ENCODE measurements at regions not wholly inside any gene's neighbourhood (a gene's known extent, or its start where the extent isn't known, plus 50 kb on each side); places are given as distances from the start of the nearest gene placed in this dataset.

DNA sequence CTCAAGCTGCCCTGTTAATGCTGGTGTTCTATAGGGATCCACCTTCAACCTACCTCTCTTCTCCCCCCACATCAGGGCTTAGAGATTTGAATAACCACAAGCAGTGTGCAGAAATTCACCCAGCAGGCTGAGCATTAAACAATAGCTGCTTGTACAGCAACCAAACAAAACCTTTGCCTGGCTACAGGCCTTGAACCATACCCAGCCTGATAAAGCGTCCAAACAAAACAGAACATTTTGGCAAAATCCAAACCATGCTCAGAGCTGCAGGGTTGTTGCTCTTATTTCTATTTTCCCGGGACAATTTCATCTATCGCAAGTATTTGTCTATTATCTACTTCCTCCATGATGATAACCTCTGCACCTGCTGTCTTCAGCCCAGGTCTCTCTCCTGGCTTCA is 142.3 kb downstream of the UNC5CL start (continued):
- TF ChIP-seq LCORL (IDR thresholded peaks at IDR 0.05) (no peak), LCORL (CRISPR knock-in tag; IDR thresholded peaks at IDR 0.05) (peak; percentile 66; the same call in 1 of the 2 replicates), ZZZ3 (CRISPR knock-in tag; IDR thresholded peaks at IDR 0.05; ENCODE audit: borderline replicate concordance) (no peak), SALL1 (CRISPR knock-in tag; IDR thresholded peaks at IDR 0.05) (peak; percentile 40), ZNF205 (CRISPR knock-in tag; IDR thresholded peaks at IDR 0.05) (no peak), BCL6 (CRISPR knock-in tag; IDR thresholded peaks at IDR 0.05) (0 out of 2 replicates have a peak, but pooled peaks have one; percentile 22), NRL (CRISPR knock-in tag; IDR thresholded peaks at IDR 0.05; ENCODE audit: borderline replicate concordance) (no peak), TSC22D2 (CRISPR knock-in tag; IDR thresholded peaks at IDR 0.05; ENCODE audit: borderline replicate concordance) (no peak), FOXO1 (CRISPR knock-in tag; IDR thresholded peaks at IDR 0.05) (peak; percentile 56), CREM (IDR thresholded peaks at IDR 0.05) (peak; percentile 75; the same call in 1 of the 2 replicates), CREM (CRISPR knock-in tag; IDR thresholded peaks at IDR 0.05) (no peak), NR2F6 (IDR thresholded peaks at IDR 0.05) (peak; percentile 76), NR2F6 (CRISPR knock-in tag; IDR thresholded peaks at IDR 0.05) (peak; percentile 37; the same call in 1 of the 2 replicates), HDAC1 (CRISPR knock-in tag; IDR thresholded peaks at IDR 0.05) (0 out of 2 replicates have a peak, but pooled peaks have one; percentile 34), ZMYM4 (CRISPR knock-in tag; IDR thresholded peaks at IDR 0.05) (0 out of 2 replicates have a peak, but pooled peaks have one; percentile 27), ZNF354B (CRISPR knock-in tag; IDR thresholded peaks at IDR 0.05) (no peak), GLI4 (CRISPR knock-in tag; IDR thresholded peaks at IDR 0.05; ENCODE audit: borderline replicate concordance) (no peak), ETV5 (CRISPR knock-in tag; IDR thresholded peaks at IDR 0.05; ENCODE audit: borderline replicate concordance) (peak; percentile 19; the same call in 1 of the 2 replicates), SMAD3 (CRISPR knock-in tag; IDR thresholded peaks at IDR 0.05) (no peak), TBL1XR1 (IDR thresholded peaks at IDR 0.05; ENCODE audit: borderline replicate concordance, low read length, partially characterized antibody) (no peak), NFYB (CRISPR knock-in tag; IDR thresholded peaks at IDR 0.05) (no peak), ASH2L (IDR thresholded peaks at IDR 0.05; ENCODE audit: insufficient read length, low read depth, low read length) (peak; percentile 2)
- TF ChIP-seq, protein P1, sequence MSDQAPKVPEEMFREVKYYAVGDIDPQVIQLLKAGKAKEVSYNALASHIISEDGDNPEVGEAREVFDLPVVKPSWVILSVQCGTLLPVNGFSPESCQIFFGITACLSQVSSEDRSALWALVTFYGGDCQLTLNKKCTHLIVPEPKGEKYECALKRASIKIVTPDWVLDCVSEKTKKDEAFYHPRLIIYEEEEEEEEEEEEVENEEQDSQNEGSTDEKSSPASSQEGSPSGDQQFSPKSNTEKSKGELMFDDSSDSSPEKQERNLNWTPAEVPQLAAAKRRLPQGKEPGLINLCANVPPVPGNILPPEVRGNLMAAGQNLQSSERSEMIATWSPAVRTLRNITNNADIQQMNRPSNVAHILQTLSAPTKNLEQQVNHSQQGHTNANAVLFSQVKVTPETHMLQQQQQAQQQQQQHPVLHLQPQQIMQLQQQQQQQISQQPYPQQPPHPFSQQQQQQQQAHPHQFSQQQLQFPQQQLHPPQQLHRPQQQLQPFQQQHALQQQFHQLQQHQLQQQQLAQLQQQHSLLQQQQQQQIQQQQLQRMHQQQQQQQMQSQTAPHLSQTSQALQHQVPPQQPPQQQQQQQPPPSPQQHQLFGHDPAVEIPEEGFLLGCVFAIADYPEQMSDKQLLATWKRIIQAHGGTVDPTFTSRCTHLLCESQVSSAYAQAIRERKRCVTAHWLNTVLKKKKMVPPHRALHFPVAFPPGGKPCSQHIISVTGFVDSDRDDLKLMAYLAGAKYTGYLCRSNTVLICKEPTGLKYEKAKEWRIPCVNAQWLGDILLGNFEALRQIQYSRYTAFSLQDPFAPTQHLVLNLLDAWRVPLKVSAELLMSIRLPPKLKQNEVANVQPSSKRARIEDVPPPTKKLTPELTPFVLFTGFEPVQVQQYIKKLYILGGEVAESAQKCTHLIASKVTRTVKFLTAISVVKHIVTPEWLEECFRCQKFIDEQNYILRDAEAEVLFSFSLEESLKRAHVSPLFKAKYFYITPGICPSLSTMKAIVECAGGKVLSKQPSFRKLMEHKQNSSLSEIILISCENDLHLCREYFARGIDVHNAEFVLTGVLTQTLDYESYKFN (CRISPR knock-in tag; conservative IDR thresholded peaks at IDR 0.05) = peak; percentile 64
- TF ChIP-seq, protein P2, sequence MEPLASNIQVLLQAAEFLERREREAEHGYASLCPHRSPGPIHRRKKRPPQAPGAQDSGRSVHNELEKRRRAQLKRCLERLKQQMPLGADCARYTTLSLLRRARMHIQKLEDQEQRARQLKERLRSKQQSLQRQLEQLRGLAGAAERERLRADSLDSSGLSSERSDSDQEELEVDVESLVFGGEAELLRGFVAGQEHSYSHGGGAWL (CRISPR knock-in tag; IDR thresholded peaks at IDR 0.05) = no peak
- TF ChIP-seq, protein P3, sequence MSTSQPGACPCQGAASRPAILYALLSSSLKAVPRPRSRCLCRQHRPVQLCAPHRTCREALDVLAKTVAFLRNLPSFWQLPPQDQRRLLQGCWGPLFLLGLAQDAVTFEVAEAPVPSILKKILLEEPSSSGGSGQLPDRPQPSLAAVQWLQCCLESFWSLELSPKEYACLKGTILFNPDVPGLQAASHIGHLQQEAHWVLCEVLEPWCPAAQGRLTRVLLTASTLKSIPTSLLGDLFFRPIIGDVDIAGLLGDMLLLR (CRISPR knock-in tag; IDR thresholded peaks at IDR 0.05) = no peak
- TF ChIP-seq, protein P4, sequence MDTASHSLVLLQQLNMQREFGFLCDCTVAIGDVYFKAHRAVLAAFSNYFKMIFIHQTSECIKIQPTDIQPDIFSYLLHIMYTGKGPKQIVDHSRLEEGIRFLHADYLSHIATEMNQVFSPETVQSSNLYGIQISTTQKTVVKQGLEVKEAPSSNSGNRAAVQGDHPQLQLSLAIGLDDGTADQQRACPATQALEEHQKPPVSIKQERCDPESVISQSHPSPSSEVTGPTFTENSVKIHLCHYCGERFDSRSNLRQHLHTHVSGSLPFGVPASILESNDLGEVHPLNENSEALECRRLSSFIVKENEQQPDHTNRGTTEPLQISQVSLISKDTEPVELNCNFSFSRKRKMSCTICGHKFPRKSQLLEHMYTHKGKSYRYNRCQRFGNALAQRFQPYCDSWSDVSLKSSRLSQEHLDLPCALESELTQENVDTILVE (CRISPR knock-in tag; IDR thresholded peaks at IDR 0.05) = no peak
- TF ChIP-seq, protein P5, sequence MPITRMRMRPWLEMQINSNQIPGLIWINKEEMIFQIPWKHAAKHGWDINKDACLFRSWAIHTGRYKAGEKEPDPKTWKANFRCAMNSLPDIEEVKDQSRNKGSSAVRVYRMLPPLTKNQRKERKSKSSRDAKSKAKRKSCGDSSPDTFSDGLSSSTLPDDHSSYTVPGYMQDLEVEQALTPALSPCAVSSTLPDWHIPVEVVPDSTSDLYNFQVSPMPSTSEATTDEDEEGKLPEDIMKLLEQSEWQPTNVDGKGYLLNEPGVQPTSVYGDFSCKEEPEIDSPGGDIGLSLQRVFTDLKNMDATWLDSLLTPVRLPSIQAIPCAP (CRISPR knock-in tag; IDR thresholded peaks at IDR 0.05; ENCODE audit: low read depth) = no peak
